ENCODE measurements at regions not wholly inside any gene's neighbourhood (a gene's known extent, or its start where the extent isn't known, plus 50 kb on each side); places are given as distances from the start of the nearest gene placed in this dataset.
"Not testable (repeated sequence)": the region's sequence is repeated elsewhere in the genome, so short reads cannot be mapped to it uniquely, and the experiment has no call there.

DNA sequence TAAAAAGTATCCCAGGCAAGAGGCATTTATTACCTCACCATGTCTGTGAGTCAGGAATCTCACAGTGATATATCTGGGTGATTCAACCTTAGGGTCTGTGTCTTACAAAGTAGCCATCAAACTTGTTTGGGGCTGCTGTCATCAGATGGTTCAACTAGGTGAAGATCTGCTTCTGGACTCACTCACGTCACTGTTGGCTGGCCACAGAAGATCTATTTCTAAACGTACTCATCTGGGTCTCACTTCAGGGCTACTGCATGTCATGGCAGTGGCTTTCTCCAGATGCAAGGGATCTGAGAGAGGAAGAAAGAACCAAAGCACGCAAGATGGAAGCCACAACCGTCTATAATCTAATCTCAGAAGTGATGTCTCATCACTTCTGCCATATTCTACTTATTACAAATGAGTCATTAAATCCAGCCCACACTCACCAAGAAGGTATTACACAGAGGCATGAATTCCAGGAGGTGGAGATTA lies 267.8 kb upstream of the ANKRD50 start:
- Histone ChIP-seq H3K4me1 (ENCODE audit: insufficient read depth, low read length, poor library complexity, severe bottlenecking) (no peaks in the 10 kb centered on the region), H3K4me3 (ENCODE audit: low read depth, low read length, poor library complexity, severe bottlenecking) (no peak overlapping the region), H3K27me3 (replicated peaks; ENCODE audit: insufficient read depth, low read depth, low read length, poor library complexity) (no peaks in the 10 kb centered on the region), H3K36me3 (ENCODE audit: insufficient read depth, low read length, poor library complexity, severe bottlenecking) (no peaks in the 10 kb centered on the region), H3K9me3 (ENCODE audit: low read depth, low read length, poor library complexity, severe bottlenecking) (no peaks in the 10 kb centered on the region), H3K27ac (ENCODE audit: low read depth, low read length, poor library complexity, severe bottlenecking) (no peak overlapping the region)
- no TSS peak for BruUV-seq (replicated peaks)
- no peak for DNase-seq (ENCODE audit: low spot score)
- intact Hi-C loops (cut with micrococcal nuclease; ENCODE audit: unreplicated experiment): no loop called here
- TF ChIP-seq, protein P1, sequence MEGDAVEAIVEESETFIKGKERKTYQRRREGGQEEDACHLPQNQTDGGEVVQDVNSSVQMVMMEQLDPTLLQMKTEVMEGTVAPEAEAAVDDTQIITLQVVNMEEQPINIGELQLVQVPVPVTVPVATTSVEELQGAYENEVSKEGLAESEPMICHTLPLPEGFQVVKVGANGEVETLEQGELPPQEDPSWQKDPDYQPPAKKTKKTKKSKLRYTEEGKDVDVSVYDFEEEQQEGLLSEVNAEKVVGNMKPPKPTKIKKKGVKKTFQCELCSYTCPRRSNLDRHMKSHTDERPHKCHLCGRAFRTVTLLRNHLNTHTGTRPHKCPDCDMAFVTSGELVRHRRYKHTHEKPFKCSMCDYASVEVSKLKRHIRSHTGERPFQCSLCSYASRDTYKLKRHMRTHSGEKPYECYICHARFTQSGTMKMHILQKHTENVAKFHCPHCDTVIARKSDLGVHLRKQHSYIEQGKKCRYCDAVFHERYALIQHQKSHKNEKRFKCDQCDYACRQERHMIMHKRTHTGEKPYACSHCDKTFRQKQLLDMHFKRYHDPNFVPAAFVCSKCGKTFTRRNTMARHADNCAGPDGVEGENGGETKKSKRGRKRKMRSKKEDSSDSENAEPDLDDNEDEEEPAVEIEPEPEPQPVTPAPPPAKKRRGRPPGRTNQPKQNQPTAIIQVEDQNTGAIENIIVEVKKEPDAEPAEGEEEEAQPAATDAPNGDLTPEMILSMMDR (conservative IDR thresholded peaks at IDR 0.05; ENCODE audit: low read depth, low read length): no peak
- TF ChIP-seq EZH2 (IDR thresholded peaks at IDR 0.05; ENCODE audit: borderline replicate concordance, low read depth, low read length, poor library complexity, severe bottlenecking): no peak
- POLR2A ChIA-PET (ENCODE audit: low non-redundant PET): no interaction called here
- CTCF ChIA-PET: no interaction called here

DNA sequence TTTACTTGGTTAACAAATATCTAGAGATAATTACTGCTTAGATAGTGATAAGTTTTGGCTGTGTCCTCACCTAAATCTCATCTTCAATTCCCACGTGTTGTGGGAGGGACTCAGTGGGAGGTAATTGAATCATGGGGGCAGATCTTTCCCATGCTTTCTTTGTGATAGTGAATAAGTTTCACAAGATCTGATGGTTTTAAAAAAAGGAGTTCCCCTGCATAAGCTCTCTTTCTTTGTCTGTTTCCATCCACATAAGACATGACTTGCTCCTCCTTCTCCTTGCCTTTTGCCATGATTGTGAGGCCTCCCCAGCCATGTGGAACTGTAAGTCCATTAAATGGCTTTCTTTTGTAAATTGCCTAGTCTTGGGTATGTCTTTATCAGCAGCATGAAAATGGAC lies 266.0 kb upstream of the ANKRD50 start:
- H3K27ac ChIP-seq (ENCODE audit: low read depth, low read length, poor library complexity, severe bottlenecking); H3K27me3 ChIP-seq (replicated peaks; ENCODE audit: insufficient read depth, low read depth, low read length, poor library complexity); DNase-seq (ENCODE audit: low spot score); CTCF ChIA-PET; H3K4me1 ChIP-seq (ENCODE audit: insufficient read depth, low read length, poor library complexity, severe bottlenecking); H3K9me3 ChIP-seq (ENCODE audit: low read depth, low read length, poor library complexity, severe bottlenecking); BruUV-seq (replicated peaks); H3K4me3 ChIP-seq (ENCODE audit: low read depth, low read length, poor library complexity, severe bottlenecking); H3K36me3 ChIP-seq (ENCODE audit: insufficient read depth, low read length, poor library complexity, severe bottlenecking); intact Hi-C loops (cut with micrococcal nuclease; ENCODE audit: unreplicated experiment): not testable (repeated sequence)
- POLR2A ChIA-PET (ENCODE audit: low non-redundant PET): interaction anchor here (0.6 kb wide), 1 partner anchor 67 kb away, joined by 4 read pairs; no protein-coding TSS in a partner anchor

DNA sequence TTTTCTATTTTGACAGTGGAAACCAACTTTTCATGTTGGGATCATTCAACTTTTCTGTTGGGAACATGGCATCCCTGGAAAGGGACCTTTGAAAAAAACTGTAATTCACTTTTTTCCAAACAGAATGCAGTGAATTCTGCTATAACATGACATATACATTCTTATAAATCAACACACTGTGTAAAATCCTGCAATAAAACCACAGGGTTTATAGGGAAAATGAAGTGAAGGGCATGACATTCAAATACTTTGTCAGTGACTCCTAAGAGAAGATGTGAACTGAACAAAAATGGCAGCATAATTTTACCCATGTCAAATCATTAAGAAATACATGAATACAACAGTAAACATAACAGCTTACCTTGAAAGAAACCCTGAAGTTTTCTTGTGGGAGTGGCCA lies 264.5 kb upstream of the ANKRD50 start:
- Histone ChIP-seq H3K9me3 (ENCODE audit: low read depth, low read length, poor library complexity, severe bottlenecking) (no peaks in the 10 kb centered on the region), H3K27me3 (replicated peaks; ENCODE audit: insufficient read depth, low read depth, low read length, poor library complexity) (no peaks in the 10 kb centered on the region), H3K4me1 (ENCODE audit: insufficient read depth, low read length, poor library complexity, severe bottlenecking) (no peaks in the 10 kb centered on the region), H3K36me3 (ENCODE audit: insufficient read depth, low read length, poor library complexity, severe bottlenecking) (no peaks in the 10 kb centered on the region), H3K4me3 (ENCODE audit: low read depth, low read length, poor library complexity, severe bottlenecking) (no peak overlapping the region), H3K27ac (ENCODE audit: low read depth, low read length, poor library complexity, severe bottlenecking) (no peak overlapping the region)
- TF ChIP-seq EZH2 (IDR thresholded peaks at IDR 0.05; ENCODE audit: borderline replicate concordance, low read depth, low read length, poor library complexity, severe bottlenecking): no peak
- TF ChIP-seq, protein P1 (conservative IDR thresholded peaks at IDR 0.05; ENCODE audit: low read depth, low read length): no peak
- ChIA-PET POLR2A (ENCODE audit: low non-redundant PET) (interaction anchor here (0.6 kb wide), 1 partner anchor 177 kb away, joined by 3 read pairs; no protein-coding TSS in a partner anchor), CTCF (no interaction called here)
- intact Hi-C loops (cut with micrococcal nuclease; ENCODE audit: unreplicated experiment): no loop called here
- no peak for DNase-seq (ENCODE audit: low spot score)
- BruUV-seq (replicated peaks): no TSS peak

DNA sequence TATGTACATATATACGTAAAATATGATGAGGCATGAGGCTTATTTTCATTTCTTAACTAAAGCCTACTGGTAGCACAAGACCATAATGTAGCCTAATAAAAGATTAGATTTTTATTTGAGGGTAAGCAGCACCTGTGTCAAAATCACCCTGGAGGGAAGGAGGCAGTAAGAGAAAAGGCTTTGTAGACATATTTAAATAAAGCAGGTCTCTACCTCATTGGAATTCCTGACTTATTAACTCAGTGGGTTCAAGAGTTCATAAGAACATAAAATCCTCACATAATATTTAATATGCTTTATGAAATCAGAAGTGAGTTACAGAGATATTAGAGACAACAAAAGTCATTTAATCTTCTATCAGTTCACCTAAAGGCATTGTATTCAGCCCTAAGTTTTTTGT lies 261.6 kb upstream of the ANKRD50 start:
- no peaks in the 10 kb centered on the region for H3K9me3 ChIP-seq (ENCODE audit: low read depth, low read length, poor library complexity, severe bottlenecking)
- no peak for DNase-seq (ENCODE audit: low spot score)
- ChIA-PET CTCF (no interaction called here), POLR2A (ENCODE audit: low non-redundant PET) (no interaction called here)
- no peaks in the 10 kb centered on the region for H3K36me3 ChIP-seq (ENCODE audit: insufficient read depth, low read length, poor library complexity, severe bottlenecking)
- intact Hi-C loops (cut with micrococcal nuclease; ENCODE audit: unreplicated experiment): no loop called here
- H3K27ac ChIP-seq (ENCODE audit: low read depth, low read length, poor library complexity, severe bottlenecking): no peak overlapping the region
- TF ChIP-seq, protein P1 (conservative IDR thresholded peaks at IDR 0.05; ENCODE audit: low read depth, low read length): no peak
- TF ChIP-seq EZH2 (IDR thresholded peaks at IDR 0.05; ENCODE audit: borderline replicate concordance, low read depth, low read length, poor library complexity, severe bottlenecking): no peak
- no peaks in the 10 kb centered on the region for H3K4me1 ChIP-seq (ENCODE audit: insufficient read depth, low read length, poor library complexity, severe bottlenecking)
- H3K27me3 ChIP-seq (replicated peaks; ENCODE audit: insufficient read depth, low read depth, low read length, poor library complexity): no peaks in the 10 kb centered on the region
- no TSS peak for BruUV-seq (replicated peaks)
- no peak overlapping the region for H3K4me3 ChIP-seq (ENCODE audit: low read depth, low read length, poor library complexity, severe bottlenecking)

Measured in A673 (cell line).